Neural crest cell (in vitro differentiated cells): ENCODE measurements at regions not wholly inside any gene's neighbourhood (a gene's known extent, or its start where the extent isn't known, plus 50 kb on each side); places are given as distances from the start of the nearest gene placed in this dataset.
"Not testable (repeated sequence)": the region's sequence is repeated elsewhere in the genome, so short reads cannot be mapped to it uniquely, and the experiment has no call there.

Experiments used
- DNase-seq: peaks from one replicate; pipeline ENCODE4 v3.0.0; 2021; ENCODE audit warnings: low read depth, mixed read lengths, low spot score
- H3K27ac Mint-ChIP-seq: one replicate; pipeline ENCODE4 v1.8.0; 2021; ENCODE audit warnings: mild to moderate bottlenecking, mixed read lengths; ENCODE audit not compliant: unreplicated experiment
- H3K27me3 Mint-ChIP-seq: 2 replicates; pipeline ENCODE4 v1.8.0; 2021; ENCODE audit warnings: low read depth, mild to moderate bottlenecking, mixed read lengths
- H3K36me3 Mint-ChIP-seq: 2 replicates; pipeline ENCODE4 v1.8.0; 2021; ENCODE audit warnings: low read depth, mild to moderate bottlenecking, mixed read lengths
- H3K4me1 Mint-ChIP-seq: 2 replicates; pipeline ENCODE4 v1.8.0; 2021; ENCODE audit warnings: mixed read lengths
- H3K4me3 Mint-ChIP-seq: one replicate; pipeline ENCODE4 v1.8.0; 2021; ENCODE audit warnings: mild to moderate bottlenecking, mixed read lengths
- H3K9me3 Mint-ChIP-seq: 2 replicates; pipeline ENCODE4 v1.8.0; 2021; ENCODE audit warnings: mixed read lengths
- TF ChIP-seq, protein P1 (sequence below): fragments of 200-600 bp; sonication (generic); conservative IDR thresholded peaks from 2 replicates; pipeline ENCODE4 v1.5.0; 2021; ENCODE audit warnings: antibody characterized with exemption, mild to moderate bottlenecking

- Mint-ChIP-seq H3K9me3 (peaks cover 2% of the 10 kb centered on the region), H3K27me3 (no peaks in the 10 kb centered on the region), H3K36me3 (no peaks in the 10 kb centered on the region), H3K27ac (no peak overlapping the region), H3K4me3 (no peak overlapping the region), H3K4me1 (peaks cover 26% of the 10 kb centered on the region)
- no peak for DNase-seq
- TF ChIP-seq, protein P1, sequence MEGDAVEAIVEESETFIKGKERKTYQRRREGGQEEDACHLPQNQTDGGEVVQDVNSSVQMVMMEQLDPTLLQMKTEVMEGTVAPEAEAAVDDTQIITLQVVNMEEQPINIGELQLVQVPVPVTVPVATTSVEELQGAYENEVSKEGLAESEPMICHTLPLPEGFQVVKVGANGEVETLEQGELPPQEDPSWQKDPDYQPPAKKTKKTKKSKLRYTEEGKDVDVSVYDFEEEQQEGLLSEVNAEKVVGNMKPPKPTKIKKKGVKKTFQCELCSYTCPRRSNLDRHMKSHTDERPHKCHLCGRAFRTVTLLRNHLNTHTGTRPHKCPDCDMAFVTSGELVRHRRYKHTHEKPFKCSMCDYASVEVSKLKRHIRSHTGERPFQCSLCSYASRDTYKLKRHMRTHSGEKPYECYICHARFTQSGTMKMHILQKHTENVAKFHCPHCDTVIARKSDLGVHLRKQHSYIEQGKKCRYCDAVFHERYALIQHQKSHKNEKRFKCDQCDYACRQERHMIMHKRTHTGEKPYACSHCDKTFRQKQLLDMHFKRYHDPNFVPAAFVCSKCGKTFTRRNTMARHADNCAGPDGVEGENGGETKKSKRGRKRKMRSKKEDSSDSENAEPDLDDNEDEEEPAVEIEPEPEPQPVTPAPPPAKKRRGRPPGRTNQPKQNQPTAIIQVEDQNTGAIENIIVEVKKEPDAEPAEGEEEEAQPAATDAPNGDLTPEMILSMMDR, result no peak
Measured at GRCh38 chr1:209158851-209159250, 424.7 kb upstream of the CAMK1G start.

GRCh38 chr1:209160230-209160629 is 423.3 kb upstream of the CAMK1G start:
- no peak for DNase-seq
- Mint-ChIP-seq H3K9me3 (peaks cover 2% of the 10 kb centered on the region), H3K4me3 (no peak overlapping the region), H3K27ac (no peak overlapping the region), H3K27me3 (no peaks in the 10 kb centered on the region), H3K4me1 (peaks cover 22% of the 10 kb centered on the region), H3K36me3 (no peaks in the 10 kb centered on the region)
- TF ChIP-seq, protein P1, result no peak

DNA sequence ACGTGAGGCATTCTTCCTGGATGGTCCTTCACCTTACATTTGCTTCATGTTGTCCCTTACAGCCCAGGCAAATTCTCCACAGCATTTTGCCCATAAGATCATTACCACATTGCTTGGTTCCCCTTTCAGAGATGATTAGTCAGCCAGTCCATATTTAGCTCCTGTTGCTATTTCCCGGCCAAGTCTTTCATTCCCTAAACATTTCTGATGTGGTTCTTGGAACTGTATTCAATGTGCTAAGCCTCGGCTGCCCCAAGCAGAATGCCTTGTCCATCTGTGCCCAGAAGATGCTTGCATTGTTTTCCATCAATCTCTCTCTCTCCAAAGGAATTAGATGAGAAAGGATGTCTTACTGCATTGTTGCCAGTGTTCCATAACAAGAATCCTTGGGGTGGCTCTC is 420.9 kb upstream of the CAMK1G start:
- Mint-ChIP-seq H3K4me3 (no peak overlapping the region), H3K27ac (no peak overlapping the region), H3K4me1 (peaks cover 3% of the 10 kb centered on the region), H3K9me3 (peaks cover 5% of the 10 kb centered on the region), H3K36me3 (peaks cover 2% of the 10 kb centered on the region), H3K27me3 (no peaks in the 10 kb centered on the region)
- DNase-seq, result no peak
- TF ChIP-seq, protein P1, result no peak

DNA sequence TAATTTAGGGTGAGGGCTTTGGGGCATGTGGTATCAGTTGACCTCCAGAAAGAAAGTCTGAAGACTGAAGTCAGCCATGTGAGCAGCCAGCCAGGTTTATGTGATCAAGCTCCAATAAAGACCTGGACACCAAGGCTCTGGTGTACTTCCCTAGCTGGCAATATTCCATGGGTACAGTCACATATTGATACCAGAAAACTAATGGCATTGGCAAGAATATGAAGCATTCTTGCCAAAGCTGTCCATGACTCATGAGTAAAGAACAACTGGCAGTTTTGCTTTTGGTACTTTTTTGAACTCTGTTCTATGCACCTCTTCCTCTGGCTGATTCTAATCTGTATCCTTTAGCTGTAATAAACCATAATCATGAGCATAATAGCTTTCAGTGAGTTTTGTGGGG is 415.3 kb upstream of the CAMK1G start:
- DNase-seq, result no peak
- H3K9me3 Mint-ChIP-seq, result peaks cover 7% of the 10 kb centered on the region
- H3K4me1 Mint-ChIP-seq, result no peaks in the 10 kb centered on the region
- no peak overlapping the region for H3K4me3 Mint-ChIP-seq
- TF ChIP-seq, protein P1, result no peak
- peaks cover 2% of the 10 kb centered on the region for H3K36me3 Mint-ChIP-seq
- no peaks in the 10 kb centered on the region for H3K27me3 Mint-ChIP-seq
- H3K27ac Mint-ChIP-seq, result no peak overlapping the region

DNA sequence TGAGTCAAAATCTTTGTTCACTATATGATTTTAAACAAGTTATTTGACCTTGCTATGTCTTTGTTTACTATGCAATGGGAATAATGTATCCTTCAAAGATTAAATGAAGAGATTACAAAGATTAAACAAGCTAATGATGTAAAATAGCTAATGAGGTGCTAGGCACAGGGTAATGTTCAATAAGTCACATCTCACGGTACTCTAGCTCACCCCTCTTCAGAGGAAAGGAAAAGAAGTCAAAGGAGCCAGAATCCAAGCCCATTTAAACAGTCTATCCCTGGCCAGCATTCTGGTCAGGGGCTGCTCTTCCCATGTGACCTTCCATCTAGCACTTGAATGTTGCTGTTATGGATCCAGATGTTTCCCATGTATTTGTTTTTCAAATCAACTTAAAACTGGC is 412.4 kb upstream of the CAMK1G start:
- peaks cover 6% of the 10 kb centered on the region for H3K36me3 Mint-ChIP-seq
- TF ChIP-seq, protein P1, result no peak

GRCh38 chr1:209172286-209172685 is 411.2 kb upstream of the CAMK1G start:
- TF ChIP-seq, protein P1, result no peak
- DNase-seq, result no peak
- H3K9me3 Mint-ChIP-seq, result peaks cover 12% of the 10 kb centered on the region
- H3K27ac Mint-ChIP-seq, result no peak overlapping the region
- H3K27me3 Mint-ChIP-seq, result no peaks in the 10 kb centered on the region
- H3K4me1 Mint-ChIP-seq, result no peaks in the 10 kb centered on the region
- H3K36me3 Mint-ChIP-seq, result peaks cover 5% of the 10 kb centered on the region
- H3K4me3 Mint-ChIP-seq, result no peak overlapping the region

More for the DNA sequence above, 412.4 kb upstream of the CAMK1G start:
- H3K4me1 Mint-ChIP-seq, result no peaks in the 10 kb centered on the region
- DNase-seq, result no peak
- peaks cover 10% of the 10 kb centered on the region for H3K9me3 Mint-ChIP-seq
- H3K4me3 Mint-ChIP-seq, result no peak overlapping the region
- no peak overlapping the region for H3K27ac Mint-ChIP-seq
- H3K27me3 Mint-ChIP-seq, result no peaks in the 10 kb centered on the region

DNA sequence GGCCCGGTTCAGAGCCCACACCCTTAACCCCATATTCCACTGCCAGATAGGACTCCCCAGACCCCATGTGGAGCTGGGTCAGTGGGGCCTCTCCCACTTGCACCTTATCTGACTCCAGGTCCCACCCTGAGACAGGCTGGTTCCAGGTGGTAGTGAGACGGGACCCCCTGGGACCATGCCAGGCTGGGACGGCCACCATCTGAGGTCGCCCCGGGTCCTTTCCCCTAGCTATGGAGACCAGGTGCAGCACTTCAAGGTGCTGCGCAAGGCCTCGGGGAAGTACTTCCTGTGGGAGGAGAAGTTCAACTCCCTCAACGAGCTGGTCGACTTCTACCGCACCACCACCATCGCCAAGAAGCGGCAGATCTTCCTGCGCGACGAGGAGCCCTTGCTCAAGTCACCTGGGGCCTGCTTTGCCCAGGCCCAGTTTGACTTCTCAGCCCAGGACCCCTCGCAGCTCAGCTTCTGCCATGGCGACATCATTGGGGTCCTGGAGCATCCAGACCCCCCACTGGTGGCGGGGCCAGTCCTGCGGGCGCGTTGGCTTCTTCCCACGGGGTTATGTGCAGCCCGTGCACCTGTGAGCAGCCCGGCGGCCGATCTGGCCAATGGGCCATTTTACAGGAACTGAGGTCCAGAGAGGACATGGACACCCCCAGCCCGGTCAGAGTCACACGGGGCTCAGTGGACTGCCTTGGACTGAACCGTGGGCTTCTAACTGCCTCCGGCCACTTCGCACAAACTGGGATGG is 410.5 kb upstream of the CAMK1G start:
- not testable (repeated sequence) for H3K27ac Mint-ChIP-seq, H3K4me3 Mint-ChIP-seq, H3K4me1 Mint-ChIP-seq, DNase-seq, H3K27me3 Mint-ChIP-seq, H3K36me3 Mint-ChIP-seq
- peaks cover 12% of the 10 kb centered on the region for H3K9me3 Mint-ChIP-seq

- DNase-seq, H3K4me1 Mint-ChIP-seq, H3K27ac Mint-ChIP-seq, H3K27me3 Mint-ChIP-seq, H3K36me3 Mint-ChIP-seq, H3K4me3 Mint-ChIP-seq: not testable (repeated sequence)
- H3K9me3 Mint-ChIP-seq, result peaks cover 12% of the 10 kb centered on the region
Measured at GRCh38 chr1:209173796-209174195, 409.7 kb upstream of the CAMK1G start.
